HCT116 (cell line): ENCODE measurements at regions not wholly inside any gene's neighbourhood (a gene's known extent, or its start where the extent isn't known, plus 50 kb on each side); places are given as distances from the start of the nearest gene placed in this dataset.

Experiments used
- ATAC-seq: fragments of 200-7000 bp; cut with Tn5 transposase; 2 replicates; pipeline ENCODE4 v1.9.1; 2020; ENCODE audit warnings: mild to moderate bottlenecking, moderate library complexity
- BruUV-seq: library from RNA; stranded (reverse); fragments of 400-500 nt; replicated peaks from 2 replicates; lab custom pipeline; 2021; lab: Mats Ljungman, UMichigan
- CTCF ChIA-PET: fragments of 300-600 bp; sonication (Branson Sonifier 250); formaldehyde crosslinking; loops from one replicate; lab custom pipeline; 2021; ENCODE audit warnings: antibody characterized with exemption; lab: Charles Lee
- POLR2A ChIA-PET: fragments of 300-600, 350-600 bp; sonication (Branson Sonifier 250); formaldehyde crosslinking; loops from one replicate; lab custom pipeline; 2021; ENCODE audit warnings: antibody characterized with exemption; lab: Charles Lee
- RAD21 ChIA-PET, 2 experiments: fragments of 300-600 bp; sonication (Branson Sonifier 250); formaldehyde crosslinking; loops; one replicate each; lab custom pipeline; 2023; ENCODE audit warnings: low total read pairs in 2 of 2; ENCODE audit not compliant: uncharacterized antibody in 2 of 2, unreplicated experiment in 2 of 2, low non-redundant PET in 1 of 2; lab: Charles Lee
- DNase-seq: peaks from one replicate; pipeline ENCODE4 v3.0.0-alpha.2; 2010; ENCODE audit warnings: low read depth, low spot score
- H2AFZ ChIP-seq: fragments of 200-600 bp; shearing (Covaris generic), sonication (generic); 2 replicates; pipeline ENCODE4 v1.6.1; 2017; ENCODE audit warnings: low read depth, mixed run types, mixed read lengths, antibody characterized with exemption, low read length; ENCODE audit not compliant: poor library complexity, severe bottlenecking
- H3K27ac ChIP-seq: 2 replicates; pipeline ENCODE4 v1.5.1; 2012; ENCODE audit warnings: low read depth, low read length
- H3K27me3 ChIP-seq: fragments of 200-600 bp; sonication (generic); 2 replicates; pipeline ENCODE4 v1.6.1; 2016; ENCODE audit warnings: mixed run types, low read length, mixed read lengths; ENCODE audit not compliant: insufficient read depth
- H3K36me3 ChIP-seq, 2 experiments: fragments of 200-500 bp in 1 of 2; fragments of 200-600 bp in 1 of 2; sonication (Bioruptor generic) in 1 of 2; sonication (generic) in 1 of 2; 2 replicates each; pipeline versions ENCODE4 v1.5.1 to v1.6.1; 2014 to 2016; ENCODE audit warnings: low read length in 2 of 2, inconsistent platforms in 1 of 2, mixed read lengths in 1 of 2, mixed run types in 1 of 2; ENCODE audit not compliant: insufficient read depth in 2 of 2, control insufficient read depth in 1 of 2
- H3K4me1 ChIP-seq, 2 experiments: fragments of 200-600 bp in 1 of 2; sonication (generic) in 1 of 2; 2 replicates each; pipeline versions ENCODE4 v1.5.1 to v1.6.1; 2012 to 2017; ENCODE audit warnings: low read length in 2 of 2, inconsistent platforms in 1 of 2, mild to moderate bottlenecking in 1 of 2, mixed read lengths in 1 of 2, mixed run types in 1 of 2, moderate library complexity in 1 of 2; ENCODE audit not compliant: insufficient read depth in 2 of 2, control insufficient read depth in 1 of 2
- H3K4me2 ChIP-seq: fragments of 200-600 bp; sonication (generic); 2 replicates; pipeline ENCODE4 v1.6.1; 2017; ENCODE audit warnings: mixed run types, low read length, mixed read lengths
- H3K4me3 ChIP-seq, 2 experiments: fragments of 200-600 bp in 1 of 2; sonication (generic) in 1 of 2; replicated peaks in 1 of 2; 2 replicates each; pipeline ENCODE4 v1.5.1; 2011 to 2016; ENCODE audit warnings: low read length in 2 of 2, control low read depth in 1 of 2, low read depth in 1 of 2, mild to moderate bottlenecking in 1 of 2, mixed read lengths in 1 of 2, mixed run types in 1 of 2
- H3K79me2 ChIP-seq: fragments of 200-600 bp; sonication (generic); 2 replicates; pipeline ENCODE4 v1.6.1; 2017; ENCODE audit warnings: mild to moderate bottlenecking, mixed run types, low read length, moderate library complexity, mixed read lengths; ENCODE audit not compliant: insufficient read depth
- H3K9ac ChIP-seq: fragments of 200-600 bp; sonication (generic); 2 replicates; pipeline ENCODE4 v1.6.1; 2016; ENCODE audit warnings: low read length, mixed read lengths
- H3K9me2 ChIP-seq: fragments of 200-600 bp; sonication (generic), shearing (Covaris generic); 2 replicates; pipeline ENCODE4 v1.6.1; 2017; ENCODE audit warnings: mixed run types, mild to moderate bottlenecking, moderate library complexity; ENCODE audit not compliant: insufficient read depth
- H3K9me3 ChIP-seq, 2 experiments: fragments of 200-500 bp in 1 of 2; fragments of 200-600 bp in 1 of 2; sonication (Bioruptor generic) in 1 of 2; sonication (generic) in 1 of 2; 2 replicates each; pipeline ENCODE4 v1.6.1; 2014 to 2017; ENCODE audit warnings: low read length in 2 of 2, mixed read lengths in 2 of 2, inconsistent platforms in 1 of 2, low read depth in 1 of 2, mild to moderate bottlenecking in 1 of 2, mixed run types in 1 of 2, moderate library complexity in 1 of 2; ENCODE audit not compliant: control insufficient read depth in 1 of 2, insufficient read depth in 1 of 2
- H4K20me1 ChIP-seq: fragments of 200-600 bp; sonication (generic), shearing (Covaris generic); 2 replicates; pipeline ENCODE4 v1.6.1; 2017; ENCODE audit warnings: mixed run types, mild to moderate bottlenecking, moderate library complexity; ENCODE audit not compliant: insufficient read depth
- CBX3 ChIP-seq: IDR thresholded peaks from 2 replicates; pipeline ENCODE4 v1.6.1; 2012; ENCODE audit warnings: low read depth
- EGR1 ChIP-seq: IDR thresholded peaks from 2 replicates; pipeline ENCODE4 v1.6.1; 2012; ENCODE audit warnings: low read depth
- ELF1 ChIP-seq: IDR thresholded peaks from 2 replicates; pipeline ENCODE4 v1.6.1; 2012; ENCODE audit warnings: low read depth, borderline replicate concordance
- EZH2 ChIP-seq: fragments of 200-600 bp; sonication (generic); IDR thresholded peaks from 2 replicates; pipeline ENCODE4 v1.6.1; 2017; ENCODE audit warnings: antibody characterized with exemption, mixed run types
- EZH2phosphoT487 ChIP-seq: fragments of 200-600 bp; IDR thresholded peaks from 2 replicates; pipeline ENCODE4 v1.6.1; 2018; ENCODE audit warnings: antibody characterized with exemption, borderline replicate concordance
- JUND ChIP-seq: IDR thresholded peaks from 2 replicates; pipeline ENCODE4 v1.6.1; 2012
- MAX ChIP-seq: IDR thresholded peaks from 2 replicates; pipeline ENCODE4 v1.6.1; 2012
- POLR2A ChIP-seq: IDR thresholded peaks from 2 replicates; pipeline ENCODE4 v1.7.0; 2011; ENCODE audit warnings: borderline replicate concordance; ENCODE audit not compliant: insufficient read depth, insufficient read length; ENCODE audit errors: extremely low read depth
- POLR2AphosphoS5 ChIP-seq: IDR thresholded peaks from 2 replicates; pipeline ENCODE4 v1.6.1; 2011; ENCODE audit warnings: mild to moderate bottlenecking, low read depth, low read length, moderate library complexity
- ZNF274 ChIP-seq: fragments of 200-500 bp; sonication (Bioruptor generic); IDR thresholded peaks from 2 replicates; pipeline ENCODE4 v1.6.1; 2014; ENCODE audit warnings: mild to moderate bottlenecking, low read depth, low read length, inconsistent platforms
- intact Hi-C: fragments of 100-400 bp; cut with micrococcal nuclease; formaldehyde crosslinking; loops from 2 replicates; pipeline ENCODE4 v1.10.0; 2022
- TF ChIP-seq, protein P1 (sequence below), 3 experiments: fragments of 200-600 bp in 1 of 3; sonication (generic) in 1 of 3; IDR thresholded peaks in 2 of 3; conservative IDR thresholded peaks in 1 of 3; 2 replicates each; pipeline ENCODE4 v1.5.1; 2012 to 2017; ENCODE audit warnings: low read depth in 2 of 3, low read length in 2 of 3, antibody characterized with exemption in 1 of 3, borderline replicate concordance in 1 of 3, control low read depth in 1 of 3, mild to moderate bottlenecking in 1 of 3, mixed read lengths in 1 of 3, mixed run types in 1 of 3, moderate library complexity in 1 of 3; ENCODE audit not compliant: insufficient read depth in 1 of 3

DNA sequence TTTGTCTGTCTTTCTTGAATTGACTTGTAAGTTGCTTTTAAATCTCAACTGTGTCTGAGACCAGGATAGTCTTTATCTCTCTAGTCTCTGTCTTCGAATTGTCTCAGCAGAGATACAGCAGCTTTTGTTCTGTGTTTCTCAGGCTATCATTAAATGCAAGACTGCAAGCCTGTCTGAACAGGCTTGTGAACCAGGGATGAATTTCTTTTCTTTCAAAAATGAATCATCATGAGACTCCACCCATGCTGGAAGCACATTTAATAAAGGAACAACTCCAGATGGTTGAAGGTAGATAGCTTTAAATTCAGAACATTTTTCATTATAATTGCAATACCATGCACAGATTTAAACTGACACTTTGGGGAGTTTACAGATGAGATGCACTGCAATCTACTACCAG lies 155.9 kb downstream of the SEC23IP start (continued):
- TF ChIP-seq JUND, result no peak
- TF ChIP-seq ELF1, result no peak
- TF ChIP-seq, protein P1, sequence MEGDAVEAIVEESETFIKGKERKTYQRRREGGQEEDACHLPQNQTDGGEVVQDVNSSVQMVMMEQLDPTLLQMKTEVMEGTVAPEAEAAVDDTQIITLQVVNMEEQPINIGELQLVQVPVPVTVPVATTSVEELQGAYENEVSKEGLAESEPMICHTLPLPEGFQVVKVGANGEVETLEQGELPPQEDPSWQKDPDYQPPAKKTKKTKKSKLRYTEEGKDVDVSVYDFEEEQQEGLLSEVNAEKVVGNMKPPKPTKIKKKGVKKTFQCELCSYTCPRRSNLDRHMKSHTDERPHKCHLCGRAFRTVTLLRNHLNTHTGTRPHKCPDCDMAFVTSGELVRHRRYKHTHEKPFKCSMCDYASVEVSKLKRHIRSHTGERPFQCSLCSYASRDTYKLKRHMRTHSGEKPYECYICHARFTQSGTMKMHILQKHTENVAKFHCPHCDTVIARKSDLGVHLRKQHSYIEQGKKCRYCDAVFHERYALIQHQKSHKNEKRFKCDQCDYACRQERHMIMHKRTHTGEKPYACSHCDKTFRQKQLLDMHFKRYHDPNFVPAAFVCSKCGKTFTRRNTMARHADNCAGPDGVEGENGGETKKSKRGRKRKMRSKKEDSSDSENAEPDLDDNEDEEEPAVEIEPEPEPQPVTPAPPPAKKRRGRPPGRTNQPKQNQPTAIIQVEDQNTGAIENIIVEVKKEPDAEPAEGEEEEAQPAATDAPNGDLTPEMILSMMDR (IDR thresholded peaks at IDR 0.05 in 2 of 3, conservative IDR thresholded peaks at IDR 0.05 in 1 of 3; ENCODE audit: borderline replicate concordance in 1 of 3, insufficient read depth in 1 of 3, low read depth in 2 of 3, low read length in 2 of 3), result no peak
- no peak for TF ChIP-seq POLR2AphosphoS5
- TF ChIP-seq ZNF274, result no peak
- TF ChIP-seq EGR1, result no peak
- no peak for TF ChIP-seq POLR2A
- TF ChIP-seq EZH2, result no peak
- TF ChIP-seq CBX3, result no peak
- TF ChIP-seq EZH2phosphoT487, result no peak
- no peak for TF ChIP-seq MAX

DNA sequence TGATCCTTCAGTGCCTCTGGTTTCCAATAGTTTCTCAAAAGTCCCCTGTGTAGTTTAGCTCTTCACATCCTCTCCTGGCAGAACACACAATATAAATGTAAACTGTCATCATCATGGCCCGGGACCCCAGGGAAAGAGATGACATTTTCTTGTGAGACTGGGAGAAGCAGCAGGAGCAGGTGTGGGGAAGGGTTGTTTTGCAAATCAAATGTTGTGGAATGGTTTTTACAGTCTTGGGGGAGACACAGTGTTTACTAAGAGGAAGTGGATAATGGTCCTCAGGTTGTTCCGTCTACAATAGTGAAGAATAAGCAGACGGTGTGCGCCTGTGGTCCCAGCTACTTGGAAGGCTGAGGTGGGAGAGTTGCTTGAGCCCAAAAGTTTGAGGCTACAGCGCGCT lies 159.1 kb downstream of the SEC23IP start:
- RAD21 ChIA-PET, result no interaction called here
- no TSS peak for BruUV-seq

More for the DNA sequence above, 159.1 kb downstream of the SEC23IP start:
- Histone ChIP-seq H2AFZ (no peak overlapping the region), H3K4me3 (no peak overlapping the region), H3K9me3 (no peaks in the 10 kb centered on the region), H3K27ac (no peak overlapping the region), H3K9ac (no peak overlapping the region), H3K4me2 (no peak overlapping the region), H3K9me2 (no peaks in the 10 kb centered on the region), H3K4me1 (no peaks in the 10 kb centered on the region), H3K36me3 (no peaks in the 10 kb centered on the region), H4K20me1 (no peaks in the 10 kb centered on the region), H3K27me3 (peaks cover 33% of the 10 kb centered on the region), H3K79me2 (no peaks in the 10 kb centered on the region)
- no peak for ATAC-seq
- no peak for TF ChIP-seq MAX
- TF ChIP-seq POLR2AphosphoS5, result no peak
- TF ChIP-seq ELF1, result no peak
- no peak for DNase-seq
- ChIA-PET POLR2A (no interaction called here), CTCF (no interaction called here)
- intact Hi-C loops, result no loop called here
